Hematopoietic multipotent progenitor cell treated with erythropoietin and hydrocortisone succinate and interleukin-3 and kit ligand, for 8 days (in vitro differentiated cells): ENCODE measurements at regions not wholly inside any gene's neighbourhood (a gene's known extent, or its start where the extent isn't known, plus 50 kb on each side); places are given as distances from the start of the nearest gene placed in this dataset.

Source experiments
- DNase-seq: peaks from one replicate; pipeline ENCODE4 v3.0.0-alpha.2; 2015

DNA sequence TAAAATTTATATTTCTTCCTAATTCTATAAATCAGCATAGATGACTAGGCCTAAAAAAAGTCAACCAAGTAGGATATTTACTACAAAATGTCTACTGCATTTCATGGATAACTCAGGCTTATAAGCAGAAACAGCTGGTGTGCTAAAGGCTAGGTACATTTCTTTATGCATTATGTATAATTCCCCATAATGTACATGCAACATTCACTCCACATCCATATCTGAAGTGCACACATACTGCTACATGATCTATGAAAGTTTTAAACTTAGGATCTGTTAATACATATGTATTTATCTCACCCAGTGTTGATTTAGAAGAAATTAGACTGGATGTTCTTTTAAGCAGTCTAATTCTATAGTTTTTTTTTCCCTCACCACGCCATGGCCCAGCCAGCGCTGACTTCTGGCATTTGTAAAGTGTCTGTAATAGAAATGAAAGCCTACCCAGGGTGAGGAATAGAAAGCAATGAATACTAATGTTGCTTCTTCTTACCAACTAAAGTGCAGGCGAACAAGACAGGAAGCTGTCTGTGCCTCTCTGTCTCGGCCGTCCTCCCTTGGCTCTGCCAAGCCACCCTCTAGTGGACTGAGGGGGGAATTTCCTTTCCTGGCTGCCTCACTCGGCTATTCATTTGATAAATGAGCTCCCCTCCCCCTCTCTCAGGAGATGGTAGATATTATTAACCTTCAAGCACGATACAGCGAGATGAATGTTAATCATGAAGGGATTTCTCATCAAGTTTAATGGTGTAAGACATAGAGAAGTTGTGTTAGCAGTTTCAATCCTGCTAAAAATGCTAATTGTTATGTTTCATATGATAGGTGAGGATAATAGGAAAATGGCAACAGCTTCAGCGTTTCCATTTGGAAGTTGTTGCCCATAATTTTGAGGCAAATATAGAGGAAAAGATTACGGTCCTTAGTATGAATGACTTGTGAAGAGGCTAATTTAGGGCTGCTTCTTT is 384.5 kb downstream of the MTX2 start:
- DNase-seq: peak; percentile 77

DNA sequence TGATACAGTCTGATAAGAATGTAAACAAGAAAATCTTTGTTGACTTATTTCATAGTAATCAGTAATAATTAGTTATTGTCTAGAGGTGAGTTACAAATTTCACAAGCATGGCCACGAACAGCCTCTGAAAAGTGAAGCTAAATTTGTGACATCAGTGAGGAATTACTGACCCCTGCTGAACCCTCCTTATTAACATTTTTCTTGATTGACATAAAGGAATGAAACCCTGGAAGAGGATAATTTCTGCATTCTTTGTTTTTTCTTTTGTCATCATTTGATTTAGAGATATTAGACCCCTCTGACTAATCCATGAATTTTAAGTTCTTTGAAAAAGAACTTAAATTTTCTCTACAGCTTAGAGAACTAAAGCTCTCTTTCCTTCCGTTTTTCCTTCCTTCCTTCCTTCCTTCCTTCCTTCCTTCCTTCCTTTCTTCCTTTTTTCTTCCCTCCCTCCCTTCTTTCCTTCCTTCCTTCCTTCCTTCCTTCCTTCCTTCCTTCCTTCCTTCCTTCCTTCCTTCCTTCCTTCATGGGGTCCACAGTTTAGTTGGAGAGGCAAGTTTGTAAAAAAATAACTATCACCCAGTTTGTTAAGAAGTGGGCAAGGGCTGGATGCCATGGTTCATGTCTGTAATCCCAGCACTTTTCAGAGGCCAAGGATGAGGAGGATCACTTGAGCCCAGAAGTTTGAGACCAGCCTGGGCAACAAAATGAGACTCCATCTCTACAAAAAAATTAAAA is 387.0 kb downstream of the MTX2 start:
- no peak for DNase-seq

DNA sequence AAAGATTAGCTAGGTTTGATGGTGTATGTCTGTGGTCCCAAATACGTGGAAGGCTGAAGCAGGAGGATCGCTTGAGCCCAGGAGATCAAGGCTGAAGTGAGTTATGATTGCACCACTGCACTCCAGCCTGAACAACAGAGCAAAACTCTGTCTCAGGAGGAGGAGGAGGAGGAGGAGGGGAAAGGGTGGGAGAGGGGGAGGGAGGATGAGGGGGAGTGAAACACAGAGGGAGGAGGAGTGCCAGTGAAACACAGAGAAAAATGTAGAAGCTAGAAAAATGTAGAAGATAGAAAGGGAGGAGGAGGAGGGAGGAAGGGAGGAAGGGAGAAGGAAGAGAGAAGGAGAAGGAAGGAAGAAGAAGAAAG is 387.5 kb downstream of the MTX2 start:
- DNase-seq: no peak

DNA sequence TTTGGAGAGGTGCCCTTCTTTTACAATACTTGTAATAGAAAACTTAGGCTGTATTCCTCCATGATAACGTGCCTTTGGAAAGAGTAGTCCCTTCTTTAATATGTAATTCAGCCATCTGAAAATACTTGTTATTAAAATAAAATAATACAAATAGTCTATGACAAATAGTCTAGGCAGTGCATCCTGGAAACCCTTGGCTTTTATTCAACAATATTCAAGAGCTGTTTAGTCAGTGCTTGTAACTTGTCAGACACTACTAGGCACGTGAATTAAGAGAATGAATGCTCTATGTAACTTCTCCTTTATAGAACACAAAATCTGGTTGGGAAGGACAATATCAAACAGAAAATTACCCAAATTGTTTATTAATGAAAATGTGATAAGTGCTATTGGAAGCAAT is 388.2 kb downstream of the MTX2 start:
- no peak for DNase-seq

DNA sequence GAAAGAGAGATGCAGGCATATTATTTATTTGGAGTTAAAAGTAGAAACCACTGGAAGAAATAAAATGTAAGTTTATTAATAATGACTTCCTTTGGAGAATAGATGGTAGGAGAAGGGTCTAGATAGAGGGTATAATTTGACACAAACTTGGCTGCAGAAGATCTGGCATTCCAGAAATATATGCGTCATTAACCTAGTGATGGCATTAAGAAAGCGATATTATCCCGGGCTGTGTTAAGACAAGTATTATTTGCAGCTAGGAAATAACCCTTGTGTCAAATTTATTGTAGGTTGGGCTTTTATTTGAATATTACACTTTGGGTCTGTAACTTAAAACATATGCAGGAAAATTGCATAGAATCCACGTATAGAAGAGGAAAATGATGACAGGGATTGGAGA is 389.5 kb downstream of the MTX2 start:
- no peak for DNase-seq

DNA sequence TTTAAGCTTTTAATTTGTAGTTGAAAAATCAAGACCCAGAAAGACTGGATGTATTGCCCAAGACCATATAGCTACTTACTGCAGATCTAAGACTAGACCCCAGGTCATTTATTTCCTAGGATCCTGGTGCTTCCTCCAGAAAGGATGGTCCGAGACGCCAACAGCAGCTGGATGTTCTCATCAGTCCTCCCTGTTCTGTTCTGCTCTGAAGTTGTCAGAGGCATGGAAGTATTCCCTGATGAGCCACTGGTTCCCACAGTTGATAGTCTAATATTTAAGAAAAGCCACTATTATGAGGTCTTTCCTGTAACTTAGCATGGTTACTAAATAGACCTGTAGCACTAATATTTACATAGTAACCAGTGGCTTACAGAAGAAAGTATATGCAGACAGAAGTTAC is 393.5 kb downstream of the MTX2 start:
- no peak for DNase-seq

DNA sequence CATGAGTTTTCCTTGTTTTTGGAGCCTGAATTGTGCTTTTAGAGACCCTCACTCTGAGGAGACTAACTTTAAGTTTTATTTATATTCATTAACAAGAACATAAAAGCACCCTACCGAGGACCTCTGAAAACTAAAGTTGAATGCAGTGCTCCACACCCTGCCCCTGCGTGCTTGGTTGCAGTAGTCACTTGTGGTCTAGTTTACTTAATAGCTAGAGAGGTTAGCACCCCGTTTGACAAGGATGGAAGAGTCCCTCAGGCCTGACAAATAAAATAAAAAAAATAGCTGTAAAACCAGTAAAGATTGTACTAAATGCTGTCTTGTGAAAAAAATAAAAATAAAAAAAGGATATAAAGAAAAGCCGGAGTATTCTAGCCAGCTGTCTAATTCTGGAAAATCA is 395.2 kb downstream of the MTX2 start:
- no peak for DNase-seq

DNA sequence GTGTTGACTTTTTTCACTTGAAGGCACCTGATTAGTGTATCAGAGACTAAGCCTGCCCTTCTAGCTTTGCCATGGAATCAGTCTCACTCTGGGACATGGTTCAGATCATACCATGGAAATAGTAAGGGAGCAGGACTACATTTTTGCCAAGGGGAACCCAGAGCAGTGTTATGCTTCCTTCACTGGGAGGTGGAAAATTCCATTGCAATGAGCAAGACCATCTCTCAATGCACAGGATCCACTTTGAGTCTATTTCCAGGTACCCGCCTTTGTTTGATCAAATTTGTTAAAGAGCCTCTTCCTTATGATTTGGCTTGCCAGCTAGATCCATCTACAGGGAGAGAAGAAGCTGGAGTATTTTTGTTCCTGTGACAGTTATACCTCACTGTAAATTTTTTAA is 395.8 kb downstream of the MTX2 start:
- DNase-seq: no peak

DNA sequence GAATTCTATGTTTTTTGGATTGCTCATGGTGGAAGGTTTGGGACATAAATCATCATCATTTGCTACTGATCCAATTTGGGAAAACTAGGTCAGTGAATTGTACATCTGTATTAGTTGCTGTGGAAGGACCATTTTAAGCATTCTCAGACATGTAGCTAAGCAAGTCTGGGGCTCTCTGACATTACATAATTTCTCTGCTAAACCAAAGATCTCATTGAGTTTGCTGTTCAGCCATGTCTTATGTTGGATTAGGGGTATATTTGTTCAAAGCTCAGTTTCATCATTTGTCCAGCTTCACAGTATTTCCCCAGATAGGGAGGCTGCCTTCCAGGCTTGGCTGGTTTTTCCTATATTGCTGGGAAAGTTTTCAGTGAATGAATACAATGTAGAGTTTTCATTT is 399.7 kb downstream of the MTX2 start:
- DNase-seq: no peak

DNA sequence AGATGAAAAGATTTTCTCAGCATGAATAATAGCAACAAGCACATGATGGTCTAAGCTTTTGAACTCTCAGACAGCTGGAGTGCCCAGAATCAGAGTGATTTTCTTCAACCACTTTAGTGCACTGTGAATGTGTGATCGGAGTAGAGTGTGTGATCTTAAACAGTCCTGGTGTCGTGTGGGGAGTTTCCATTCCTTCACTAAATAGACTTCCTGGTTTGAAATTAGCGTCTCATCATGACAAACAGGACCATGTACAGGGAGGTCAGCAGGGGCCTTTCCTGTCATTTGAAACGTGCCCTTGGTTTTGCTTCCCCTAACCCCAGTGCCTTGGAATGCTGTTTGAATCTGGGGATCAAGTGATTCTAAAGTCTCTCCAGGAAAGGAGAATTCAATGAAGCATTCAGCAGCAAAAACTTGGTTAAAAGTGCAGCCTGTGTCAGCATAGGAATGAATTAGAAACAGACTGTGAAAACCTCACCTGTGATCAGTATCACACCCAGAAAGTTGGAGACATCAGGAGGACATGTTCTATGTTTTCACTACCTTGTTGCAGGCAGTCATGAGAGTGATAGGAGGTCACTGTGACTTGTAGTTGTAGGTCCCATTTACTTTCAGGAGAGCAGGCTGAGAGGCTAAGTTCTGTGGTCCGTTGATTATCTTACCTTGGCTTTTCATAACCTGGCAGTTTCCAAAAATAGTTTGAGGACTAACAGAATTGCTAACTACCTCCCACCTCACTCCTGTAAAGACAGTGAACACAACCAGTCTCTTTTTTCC is 400.3 kb downstream of the MTX2 start:
- DNase-seq: no peak

DNA sequence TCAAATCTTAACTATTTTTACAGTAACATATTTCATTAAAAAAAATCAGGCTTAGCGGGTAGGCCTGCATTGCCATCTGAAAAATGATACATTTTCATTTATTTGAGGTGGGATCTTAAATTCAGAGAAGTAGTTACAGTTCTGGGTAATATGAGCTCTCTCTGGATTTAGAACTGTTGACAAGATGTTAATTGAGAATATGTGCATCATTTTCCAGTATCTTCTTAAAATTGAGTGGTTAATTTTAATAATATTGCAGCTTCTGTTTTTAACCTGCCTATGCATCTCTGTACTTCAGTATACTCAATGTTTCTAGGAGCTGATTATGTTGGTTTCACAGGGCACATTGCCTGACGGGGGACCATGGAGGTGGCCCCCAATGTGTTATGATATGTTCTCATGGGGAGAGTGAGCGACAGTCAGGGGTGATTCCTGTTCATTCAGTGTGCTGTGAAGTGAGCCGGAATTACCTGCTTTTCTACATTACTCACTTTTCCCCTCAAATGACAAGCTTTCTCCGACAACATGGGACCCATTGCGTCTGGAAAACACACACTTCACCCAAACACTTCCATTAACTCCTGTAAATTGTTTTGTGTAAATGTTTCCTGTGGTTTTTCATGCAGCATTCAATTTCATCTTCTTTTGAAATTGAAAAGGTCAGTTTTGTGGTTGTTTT is 406.2 kb downstream of the MTX2 start:
- DNase-seq: no peak

DNA sequence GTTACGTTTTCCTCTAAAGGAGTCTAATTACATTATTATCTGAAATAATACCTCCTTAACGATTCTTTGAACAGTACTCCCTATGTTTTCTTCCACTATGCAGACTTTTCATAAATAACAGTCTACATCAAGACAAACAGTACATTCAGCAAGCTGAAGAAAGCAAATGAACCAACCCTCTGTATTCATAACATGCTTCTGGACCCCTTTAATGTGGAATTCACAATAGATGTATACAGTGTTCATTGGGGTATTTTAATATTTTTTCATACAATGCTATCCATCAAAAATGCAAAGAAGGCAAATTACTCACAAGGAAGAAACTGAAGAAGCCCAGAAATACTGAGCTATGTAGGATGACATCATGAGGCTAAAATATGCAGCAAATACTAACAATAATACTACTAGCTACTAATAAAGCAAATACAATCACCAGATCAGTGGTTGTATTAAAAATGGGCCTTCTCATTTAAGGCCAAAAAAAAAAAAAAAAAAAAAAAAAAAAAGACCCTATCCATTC is 408.6 kb downstream of the MTX2 start:
- DNase-seq: no peak

DNA sequence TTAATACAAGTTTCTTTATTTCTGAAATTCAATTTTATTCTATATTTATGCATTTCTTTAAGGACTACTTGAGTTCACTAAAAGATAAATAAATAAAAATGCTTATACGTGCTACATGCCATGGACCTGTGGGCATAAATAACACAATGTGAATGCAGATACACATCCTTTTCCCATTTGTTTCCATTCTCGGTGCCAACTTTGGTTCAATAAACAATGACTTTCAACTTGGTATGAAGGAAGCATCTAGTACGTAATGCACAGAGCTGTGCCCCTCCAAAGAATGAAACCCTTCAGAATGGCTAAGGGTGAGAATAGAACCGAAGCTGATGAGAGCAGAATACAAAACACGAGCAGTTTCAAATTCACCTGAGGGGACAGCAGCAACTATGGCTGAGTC is 409.3 kb downstream of the MTX2 start:
- DNase-seq: no peak

DNA sequence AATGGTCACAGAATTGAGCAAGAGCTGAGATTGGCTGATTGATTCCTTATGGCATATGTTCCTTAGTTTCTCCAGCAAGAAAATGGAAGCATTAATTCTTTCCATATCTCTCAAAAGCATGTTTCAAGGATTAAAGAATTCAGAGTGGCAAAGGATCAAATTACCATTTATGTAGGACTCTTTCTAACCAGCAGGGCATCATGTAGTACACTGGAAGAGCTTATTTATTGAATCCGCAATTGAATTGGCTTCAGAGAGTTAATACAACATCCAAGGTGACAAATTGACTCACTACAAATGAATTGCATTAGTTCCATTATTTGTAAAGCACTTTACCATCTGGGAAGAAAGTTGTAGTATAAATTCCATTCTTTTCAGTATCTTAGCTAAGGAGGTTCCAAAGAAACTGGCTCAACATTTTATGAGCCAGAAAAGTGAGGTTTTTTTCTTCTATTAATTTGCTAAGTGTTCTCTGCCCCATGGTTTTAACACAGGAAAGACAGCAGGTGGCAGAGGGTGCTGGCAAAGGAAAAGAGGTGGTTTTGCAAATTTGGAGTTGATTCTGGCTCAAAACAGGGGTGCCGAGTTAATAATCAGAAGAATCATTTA is 409.9 kb downstream of the MTX2 start:
- no peak for DNase-seq

DNA sequence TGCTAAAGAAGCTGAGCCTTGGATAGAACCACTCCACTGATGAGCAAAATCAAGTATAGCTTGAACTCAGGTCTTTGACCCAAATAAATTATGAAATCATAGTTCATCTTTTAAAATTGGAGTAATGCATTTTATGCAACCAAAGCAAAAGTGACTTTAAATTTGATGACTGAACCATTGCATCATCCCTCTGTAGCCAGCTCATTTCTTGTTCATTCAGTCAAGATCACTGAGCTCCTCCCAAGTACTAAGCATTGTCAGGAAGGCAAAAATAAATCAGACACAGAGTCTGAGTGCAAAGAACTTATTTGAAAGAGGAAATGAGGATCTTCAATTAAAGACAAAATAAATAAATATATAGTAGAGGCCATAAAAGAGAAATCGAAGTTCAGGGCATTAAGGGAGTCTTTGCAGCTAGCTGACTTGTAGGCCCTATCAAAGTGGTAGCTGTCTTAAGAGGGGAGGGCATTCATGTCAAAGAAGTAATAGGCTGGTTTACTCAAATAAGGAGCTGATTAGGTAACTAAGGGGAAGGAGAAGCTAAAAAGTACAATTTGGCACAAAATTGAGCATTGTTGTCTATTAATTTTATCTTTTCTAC is 411.8 kb downstream of the MTX2 start:
- no peak for DNase-seq

DNA sequence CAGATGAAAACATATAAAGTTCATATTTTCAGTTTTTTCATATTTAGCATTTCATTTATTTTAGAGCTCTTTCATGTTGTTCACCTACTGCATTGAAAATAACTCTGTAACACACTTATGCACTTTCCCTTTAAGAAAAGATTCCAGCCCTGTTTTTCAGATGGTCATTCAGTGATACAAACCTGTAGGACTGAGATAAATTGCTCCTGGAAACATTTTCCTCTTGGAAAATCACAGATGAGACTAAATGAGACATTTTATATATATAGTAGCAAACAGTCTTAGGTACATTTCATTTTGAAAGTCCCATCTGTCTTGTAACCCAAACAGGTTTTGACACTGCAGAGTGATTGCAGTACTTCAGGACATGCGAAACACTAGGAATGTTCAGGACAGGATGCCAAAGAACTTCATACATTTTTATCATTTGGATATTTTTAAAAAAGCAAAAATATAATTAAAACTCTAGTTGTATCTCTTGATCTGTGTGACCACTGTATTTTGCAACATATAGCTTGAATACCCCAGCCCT is 412.4 kb downstream of the MTX2 start:
- DNase-seq: no peak

DNA sequence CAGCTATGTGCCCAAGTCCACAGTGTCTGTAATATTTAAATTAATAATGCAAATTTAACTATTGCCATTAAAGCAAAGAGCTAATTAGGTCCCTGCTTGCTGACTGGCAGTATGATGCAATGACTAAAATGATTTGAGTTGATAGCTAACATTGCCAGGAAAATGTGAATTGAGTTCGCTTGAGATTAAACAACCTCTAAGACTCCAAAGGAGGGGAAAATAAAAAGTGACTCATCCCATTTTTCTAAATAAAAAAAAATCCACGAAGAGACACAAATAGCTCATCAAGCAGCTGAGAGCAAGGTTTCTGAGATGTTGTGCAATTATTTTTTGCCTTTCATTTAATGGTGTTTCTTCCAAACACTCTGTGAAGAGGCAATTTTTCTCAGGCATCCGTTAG is 413.0 kb downstream of the MTX2 start:
- DNase-seq: no peak

DNA sequence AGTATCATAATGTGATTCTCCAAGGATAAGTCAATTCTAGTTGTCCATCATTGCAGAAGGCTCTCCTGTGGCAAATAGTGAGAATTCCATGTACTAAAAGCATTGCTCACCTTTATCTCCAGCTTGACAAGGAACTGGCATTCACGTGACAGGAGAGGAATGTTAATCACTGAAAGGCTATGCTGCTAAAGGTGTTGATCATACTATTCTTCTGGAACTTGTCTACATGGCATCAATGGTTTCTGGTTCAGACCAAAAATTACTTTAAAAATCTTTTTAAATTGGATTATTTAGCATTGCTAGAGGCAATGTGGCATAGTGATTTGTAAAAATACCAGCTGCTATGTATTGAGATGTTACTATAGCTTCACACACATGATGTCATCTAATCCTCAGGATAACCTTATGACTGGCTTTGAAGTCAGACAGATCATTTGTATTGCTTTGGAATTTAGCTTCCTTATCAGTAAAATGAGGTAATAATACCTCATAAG is 414.4 kb downstream of the MTX2 start:
- DNase-seq: no peak

DNA sequence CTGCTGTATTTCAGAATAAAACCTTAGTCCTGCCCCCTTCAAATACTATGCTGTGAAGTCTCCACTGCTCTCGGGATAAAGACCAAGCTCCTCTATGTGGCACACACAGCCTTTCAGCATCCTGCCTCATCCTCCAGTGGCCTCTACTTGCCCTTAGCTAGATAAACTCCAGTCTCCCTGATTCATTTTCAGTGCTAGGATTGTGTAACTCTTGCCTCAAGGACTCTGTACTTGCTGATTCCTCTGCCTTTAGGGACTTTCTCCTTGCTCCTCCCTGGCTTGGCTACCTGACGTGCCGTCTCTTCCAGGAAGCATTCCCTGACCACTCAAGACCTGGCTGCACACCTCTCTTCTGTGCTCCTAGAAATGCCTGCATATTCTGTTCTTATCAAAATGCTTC is 416.7 kb downstream of the MTX2 start:
- no peak for DNase-seq

DNA sequence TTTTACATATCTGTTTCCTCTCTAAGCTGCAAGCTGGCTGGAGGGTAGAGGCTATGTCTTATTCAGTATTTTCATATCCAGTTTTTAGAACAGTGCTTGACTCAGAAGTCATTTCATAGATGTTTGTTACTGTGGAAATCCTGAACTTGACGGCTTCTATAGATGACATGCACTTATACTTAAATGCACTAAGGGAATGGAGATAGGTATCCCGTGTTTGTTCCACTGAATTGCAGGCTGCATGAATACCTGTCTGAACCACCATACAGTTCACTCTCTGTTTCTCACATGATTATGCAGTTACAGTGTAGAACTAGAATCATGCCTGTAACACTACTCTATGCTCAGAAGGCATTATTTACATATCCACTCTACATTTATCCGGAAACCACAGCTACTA is 417.1 kb downstream of the MTX2 start:
- no peak for DNase-seq

DNA sequence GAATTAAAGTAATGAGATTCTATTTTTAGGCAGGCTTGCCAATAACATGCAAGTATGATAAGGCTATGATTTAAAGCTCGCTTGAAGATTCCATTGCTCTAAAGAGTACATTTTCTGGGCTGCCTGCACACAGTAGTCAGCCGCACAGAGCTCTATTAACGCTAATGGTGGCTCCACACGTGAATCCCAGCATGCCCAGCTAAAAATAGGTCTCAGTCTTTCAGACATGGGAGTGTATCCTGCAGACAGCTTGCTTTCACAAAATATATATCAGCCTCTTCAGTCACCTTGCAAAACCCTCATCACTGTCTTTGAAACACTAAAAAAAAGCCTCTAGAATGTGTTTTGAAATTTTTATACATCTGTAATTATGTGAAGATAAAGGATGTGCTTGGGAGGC is 418.1 kb downstream of the MTX2 start:
- no peak for DNase-seq
